Tibial nerve (tissue), 4 donors: ENCODE measurements at regions not wholly inside any gene's neighbourhood (a gene's known extent, or its start where the extent isn't known, plus 50 kb on each side); places are given as distances from the start of the nearest gene placed in this dataset.

ENCODE experiments used
- DNase-seq, 2 donors: peaks; one replicate each; pipeline ENCODE4 v3.0.0-alpha.2; 2019; ENCODE audit warnings: low spot score in 2 of 2
- H3K27ac ChIP-seq, 4 donors: fragments of 200-600 bp; sonication (generic) in 3 of 4; one replicate each; pipeline ENCODE4 v1.5.1; 2017 to 2019; ENCODE audit warnings: mild to moderate bottlenecking in 1 of 4
- H3K27me3 ChIP-seq, 2 donors: fragments of 200-600 bp; sonication (generic) in 1 of 2; one replicate each; pipeline versions ENCODE4 v1.5.1 to v1.6.0; 2017 to 2019
- H3K36me3 ChIP-seq, 3 donors: fragments of 200-600 bp; sonication (generic); one replicate each; pipeline ENCODE4 v1.5.1; 2018 to 2019
- H3K4me1 ChIP-seq, 4 donors: fragments of 200-600 bp; sonication (generic) in 3 of 4; one replicate each; pipeline ENCODE4 v1.5.1; 2017 to 2019
- H3K4me3 ChIP-seq, 4 donors: fragments of 200-600 bp; sonication (generic) in 3 of 4; one replicate each; pipeline ENCODE4 v1.5.1; 2017 to 2019; ENCODE audit warnings: mild to moderate bottlenecking in 1 of 4, moderate library complexity in 1 of 4
- H3K9me3 ChIP-seq, 4 donors: fragments of 200-600 bp; sonication (generic) in 3 of 4; one replicate each; pipeline ENCODE4 v1.5.1; 2017 to 2019
- EP300 ChIP-seq, 2 donors: sonication (generic); formaldehyde crosslinking; IDR thresholded peaks; one replicate each; pipeline ENCODE4 v1.6.1; 2017; ENCODE audit warnings: antibody characterized with exemption in 2 of 2, mild to moderate bottlenecking in 1 of 2
- POLR2A ChIP-seq, 2 donors: fragments of 450-650 bp; IDR thresholded peaks; one replicate each; pipeline ENCODE4 v1.6.1; 2017; ENCODE audit warnings: antibody characterized with exemption in 2 of 2, mild to moderate bottlenecking in 2 of 2, moderate library complexity in 2 of 2
- WGBS, 2 donors: methylation state at CpG; one replicate each; pipeline ENCODE4 v1.1.5; 2018; 5-methylcytosine and 5-hydroxymethylcytosine counted together
- TF ChIP-seq, protein P1 (sequence below), 5 experiments: fragments of 200-600 bp in 3 of 5; fragments of 450-650 bp in 2 of 5; sonication (generic) in 3 of 5; IDR thresholded peaks; one replicate each; pipeline ENCODE4 v1.5.1; 2016 to 2019; ENCODE audit warnings: antibody characterized with exemption in 5 of 5, mild to moderate bottlenecking in 3 of 5, moderate library complexity in 2 of 5

GRCh38 chr14:51520087-51520486 lies 131.6 kb upstream of the FRMD6 start:
- no peaks in the 10 kb centered on the region for H3K36me3 ChIP-seq
- H3K27ac ChIP-seq: no peak overlapping the region
- no peak overlapping the region for H3K4me3 ChIP-seq
- H3K4me1 ChIP-seq: peaks cover 0 to 12% (median 4%) of the 10 kb centered on the region in 4 donors
- no peaks in the 10 kb centered on the region for H3K9me3 ChIP-seq
- no peak for DNase-seq
- WGBS, 2 donors: 48 to 57% methylated on average over 1 of the region's 1 CpG
- no peak for TF ChIP-seq POLR2A (IDR thresholded peaks at IDR 0.05)
- no peaks in the 10 kb centered on the region for H3K27me3 ChIP-seq

DNA sequence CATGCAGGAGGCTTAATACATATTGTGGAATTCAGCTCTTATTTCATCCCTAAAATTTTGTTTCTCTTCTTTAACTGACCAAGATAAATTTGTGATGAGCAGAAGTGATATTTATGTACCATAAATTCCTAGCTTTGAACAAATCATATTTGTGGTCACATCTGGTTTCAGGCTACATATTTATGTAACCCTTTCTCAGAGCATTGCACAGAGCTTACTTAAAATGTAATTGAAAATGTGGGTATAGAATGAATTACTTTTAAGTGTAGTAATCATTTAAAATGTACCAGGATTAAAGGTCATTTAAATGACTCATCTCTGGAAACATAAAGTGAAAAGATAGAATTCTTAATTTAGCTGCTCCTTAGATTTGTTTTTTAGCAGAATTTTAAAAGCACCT lies 129.9 kb upstream of the FRMD6 start:
- no peak for DNase-seq
- Histone ChIP-seq H3K27ac (no peak overlapping the region), H3K9me3 (no peaks in the 10 kb centered on the region), H3K4me1 (peaks cover 0 to 6% (median 2%) of the 10 kb centered on the region in 4 donors), H3K27me3 (no peaks in the 10 kb centered on the region), H3K36me3 (no peaks in the 10 kb centered on the region), H3K4me3 (no peak overlapping the region)
- no peak for TF ChIP-seq POLR2A (IDR thresholded peaks at IDR 0.05)
- TF ChIP-seq, protein P1, sequence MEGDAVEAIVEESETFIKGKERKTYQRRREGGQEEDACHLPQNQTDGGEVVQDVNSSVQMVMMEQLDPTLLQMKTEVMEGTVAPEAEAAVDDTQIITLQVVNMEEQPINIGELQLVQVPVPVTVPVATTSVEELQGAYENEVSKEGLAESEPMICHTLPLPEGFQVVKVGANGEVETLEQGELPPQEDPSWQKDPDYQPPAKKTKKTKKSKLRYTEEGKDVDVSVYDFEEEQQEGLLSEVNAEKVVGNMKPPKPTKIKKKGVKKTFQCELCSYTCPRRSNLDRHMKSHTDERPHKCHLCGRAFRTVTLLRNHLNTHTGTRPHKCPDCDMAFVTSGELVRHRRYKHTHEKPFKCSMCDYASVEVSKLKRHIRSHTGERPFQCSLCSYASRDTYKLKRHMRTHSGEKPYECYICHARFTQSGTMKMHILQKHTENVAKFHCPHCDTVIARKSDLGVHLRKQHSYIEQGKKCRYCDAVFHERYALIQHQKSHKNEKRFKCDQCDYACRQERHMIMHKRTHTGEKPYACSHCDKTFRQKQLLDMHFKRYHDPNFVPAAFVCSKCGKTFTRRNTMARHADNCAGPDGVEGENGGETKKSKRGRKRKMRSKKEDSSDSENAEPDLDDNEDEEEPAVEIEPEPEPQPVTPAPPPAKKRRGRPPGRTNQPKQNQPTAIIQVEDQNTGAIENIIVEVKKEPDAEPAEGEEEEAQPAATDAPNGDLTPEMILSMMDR (IDR thresholded peaks at IDR 0.05): no peak
- TF ChIP-seq EP300 (IDR thresholded peaks at IDR 0.05): no peak

DNA sequence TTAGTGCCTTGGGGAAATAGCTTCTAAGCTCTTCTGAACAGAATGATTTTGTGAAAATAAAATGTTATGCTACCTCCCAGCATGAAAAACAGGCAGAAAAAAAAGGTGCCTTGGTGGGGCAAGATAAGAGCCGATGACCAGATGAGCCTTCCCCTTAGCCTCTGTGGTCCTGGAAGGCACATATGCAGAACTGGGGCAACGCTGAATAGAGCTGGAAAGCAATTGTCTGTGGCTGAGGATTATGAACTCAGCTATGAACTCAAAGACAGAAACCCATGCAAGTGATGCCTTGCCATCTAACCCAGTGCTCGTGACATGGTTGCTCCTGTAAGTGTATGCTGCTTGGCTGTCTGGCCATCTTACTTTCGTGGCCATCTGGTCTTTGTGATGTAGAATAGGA lies 128.5 kb upstream of the FRMD6 start:
- H3K4me1 ChIP-seq: no peaks in the 10 kb centered on the region
- H3K27me3 ChIP-seq: no peaks in the 10 kb centered on the region
- no peaks in the 10 kb centered on the region for H3K36me3 ChIP-seq
- WGBS, 2 donors: 75 to 79% methylated on average over 4 of the region's 4 CpGs
- no peak overlapping the region for H3K4me3 ChIP-seq
- no peaks in the 10 kb centered on the region for H3K9me3 ChIP-seq
- no peak for DNase-seq
- no peak overlapping the region for H3K27ac ChIP-seq
- no peak for TF ChIP-seq POLR2A (IDR thresholded peaks at IDR 0.05)

GRCh38 chr14:51525739-51526138 lies 126.0 kb upstream of the FRMD6 start:
- TF ChIP-seq EP300 (IDR thresholded peaks at IDR 0.05): no peak
- TF ChIP-seq POLR2A (IDR thresholded peaks at IDR 0.05): no peak
- TF ChIP-seq, protein P1 (IDR thresholded peaks at IDR 0.05): no peak
- no peak for DNase-seq
- Histone ChIP-seq H3K4me3 (no peak overlapping the region), H3K36me3 (no peaks in the 10 kb centered on the region), H3K9me3 (no peaks in the 10 kb centered on the region), H3K27ac (no peak overlapping the region), H3K27me3 (no peaks in the 10 kb centered on the region), H3K4me1 (no peaks in the 10 kb centered on the region)
- WGBS, 2 donors: 92 to 96% methylated on average over 3 of the region's 3 CpGs

DNA sequence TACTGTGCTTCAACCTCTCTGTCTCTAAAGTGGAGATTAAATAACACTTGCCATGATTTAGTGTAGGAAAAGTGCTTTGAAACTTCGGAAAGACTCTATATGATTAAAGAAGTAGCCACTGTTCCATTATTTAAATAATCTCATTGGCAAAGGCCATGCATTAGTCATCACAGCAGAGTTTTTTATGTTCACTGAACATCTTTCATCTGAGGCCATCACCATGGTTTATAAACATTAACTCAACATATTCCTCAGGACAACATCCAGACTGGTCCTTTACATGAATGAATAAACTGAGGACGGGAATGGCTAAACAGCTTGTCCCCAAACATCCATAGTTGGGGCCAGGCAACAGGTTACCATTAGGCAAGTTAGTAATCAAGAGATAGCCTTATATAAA lies 124.6 kb upstream of the FRMD6 start:
- Histone ChIP-seq H3K4me3 (no peak overlapping the region), H3K36me3 (no peaks in the 10 kb centered on the region), H3K9me3 (no peaks in the 10 kb centered on the region), H3K27ac (no peak overlapping the region), H3K27me3 (no peaks in the 10 kb centered on the region), H3K4me1 (no peaks in the 10 kb centered on the region)
- 53 to 57% methylated on average over 2 of the region's 2 CpGs for WGBS, 2 donors
- no peak for DNase-seq
- TF ChIP-seq POLR2A (IDR thresholded peaks at IDR 0.05) (no peak), EP300 (IDR thresholded peaks at IDR 0.05) (no peak)
- TF ChIP-seq, protein P1 (IDR thresholded peaks at IDR 0.05): no peak

DNA sequence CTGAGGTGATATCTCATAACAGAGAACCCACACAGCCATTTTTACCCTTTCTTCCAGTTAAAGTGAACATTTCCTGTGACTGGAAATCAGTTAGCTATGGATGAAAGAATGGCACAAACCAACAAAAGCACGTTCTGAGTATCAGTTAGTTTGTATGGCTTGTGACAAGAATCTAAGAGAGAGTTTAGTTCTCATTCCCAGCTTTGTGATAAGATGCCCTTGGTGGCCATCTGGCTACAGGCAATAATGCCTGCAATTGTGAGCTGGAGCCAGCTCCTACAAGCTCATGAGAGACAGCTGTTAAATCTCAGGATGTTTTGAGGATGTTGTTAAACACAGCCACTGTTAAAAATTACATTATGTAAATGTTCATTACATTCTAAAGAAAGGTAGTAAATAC lies 122.0 kb upstream of the FRMD6 start:
- Histone ChIP-seq H3K4me1 (peaks cover 0 to 6% (median 0%) of the 10 kb centered on the region in 4 donors), H3K4me3 (no peak overlapping the region), H3K36me3 (no peaks in the 10 kb centered on the region), H3K27me3 (no peaks in the 10 kb centered on the region), H3K27ac (no peak overlapping the region), H3K9me3 (no peaks in the 10 kb centered on the region)
- no peak for DNase-seq
- 27 to 48% methylated on average over 1 of the region's 1 CpG for WGBS, 2 donors
- TF ChIP-seq EP300 (IDR thresholded peaks at IDR 0.05) (no peak), POLR2A (IDR thresholded peaks at IDR 0.05) (no peak)
- TF ChIP-seq, protein P1 (IDR thresholded peaks at IDR 0.05): no peak
